Stimulated activated CD4-positive, alpha-beta T cell treated with anti-CD3 and anti-CD28 coated beads, Interleukin-2, amount 100 ng/mL, for 24 hours (primary cell): ENCODE measurements at regions not wholly inside any gene's neighbourhood (a gene's known extent, or its start where the extent isn't known, plus 50 kb on each side); places are given as distances from the start of the nearest gene placed in this dataset.

Experiments
- DNase-seq, 2 donors: peaks; one replicate each; pipeline ENCODE4 v3.0.0-alpha.2; 2020

GRCh38 chr3:23748398-23749110, 57.2 kb upstream of the UBE2E1 start:
- DNase-seq = no peak

DNA sequence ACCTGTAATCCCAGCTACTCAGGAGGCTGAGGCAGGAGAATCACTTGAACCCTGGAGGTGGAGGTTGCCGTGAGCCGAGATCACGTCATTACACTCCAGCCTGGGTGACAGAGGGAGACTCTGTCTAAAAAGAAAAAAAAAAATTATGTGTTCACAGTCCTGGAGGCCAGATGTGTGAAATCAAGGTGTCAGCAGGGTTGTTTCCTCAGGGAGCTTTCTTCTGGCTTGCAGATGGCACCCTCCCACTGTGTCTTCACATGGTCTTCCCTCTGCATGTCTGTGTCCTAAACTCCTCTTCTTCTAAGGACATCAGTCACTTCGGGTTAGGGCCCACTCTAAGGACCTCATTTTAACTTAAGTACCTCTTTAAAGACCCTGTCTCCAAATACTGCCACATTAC, 56.1 kb upstream of the UBE2E1 start:
- no peak for DNase-seq

DNA sequence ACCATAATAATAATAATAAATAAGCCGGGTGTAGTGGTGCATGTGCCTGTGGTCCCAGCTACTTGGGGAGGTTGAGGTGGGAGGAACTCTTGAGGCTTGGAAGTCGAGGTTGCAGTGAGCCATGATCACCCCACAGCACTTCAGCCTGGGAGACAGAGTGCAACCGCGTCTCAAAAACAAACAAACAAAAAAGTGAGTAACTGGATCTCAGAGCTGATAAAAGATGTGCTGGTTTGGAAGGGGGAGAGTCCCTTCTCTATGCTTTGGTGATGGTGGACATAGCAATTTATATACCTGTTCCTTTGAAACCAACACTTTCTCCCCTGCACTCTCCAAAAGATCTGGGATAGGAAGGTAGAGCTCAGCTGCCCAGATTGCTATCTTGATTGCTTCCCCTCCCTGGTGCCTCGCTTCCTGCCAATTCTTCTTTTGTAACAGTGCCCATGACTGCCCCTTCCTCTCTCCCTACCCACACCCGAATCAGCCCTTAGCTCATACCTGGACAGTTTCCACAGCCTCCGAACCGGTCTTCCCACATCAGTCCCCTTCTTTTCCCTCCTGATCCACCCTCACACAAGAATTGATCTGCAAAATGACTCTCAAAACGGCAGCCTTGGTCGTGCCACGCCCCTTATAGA, 55.1 kb upstream of the UBE2E1 start:
- DNase-seq = no peak

GRCh38 chr3:23751212-23751723, 54.5 kb upstream of the UBE2E1 start:
- no peak for DNase-seq

DNA sequence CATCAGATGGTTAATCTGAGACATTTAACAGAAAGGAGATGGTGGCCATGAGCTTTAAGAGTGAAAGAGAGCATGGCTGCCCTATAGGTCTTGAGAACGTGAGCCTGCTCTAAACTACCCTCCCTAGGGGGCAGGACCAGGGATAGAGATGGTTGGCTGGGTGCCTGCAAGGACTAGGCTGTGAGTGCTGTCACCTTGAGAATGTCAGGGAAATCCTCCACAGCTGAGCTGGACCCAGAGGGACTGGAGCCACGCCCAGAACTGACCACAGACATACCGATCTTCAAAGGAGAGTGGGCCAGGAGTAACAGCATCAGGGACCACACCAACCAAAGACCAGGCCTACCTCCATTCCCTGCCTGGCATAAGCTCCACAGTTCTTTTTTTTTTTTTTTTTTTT, 53.6 kb upstream of the UBE2E1 start:
- DNase-seq = no peak

- DNase-seq = no peak
Observed at GRCh38 chr3:23754215-23754614, 51.5 kb upstream of the UBE2E1 start.
